ENCODE measurements at regions not wholly inside any gene's neighbourhood (a gene's known extent, or its start where the extent isn't known, plus 50 kb on each side); places are given as distances from the start of the nearest gene placed in this dataset.
"Not testable (repeated sequence)": the region's sequence is repeated elsewhere in the genome, so short reads cannot be mapped to it uniquely, and the experiment has no call there.

- DNase-seq (ENCODE audit: extremely low spot score) = no peak
- TF ChIP-seq FOXK2 (IDR thresholded peaks at IDR 0.05) = no peak
- TF ChIP-seq BHLHE40 (IDR thresholded peaks at IDR 0.05; ENCODE audit: borderline replicate concordance) = no peak
These were observed 323.0 kb downstream of the TSN start for GRCh38 chr2:122078451-122078850.

DNA sequence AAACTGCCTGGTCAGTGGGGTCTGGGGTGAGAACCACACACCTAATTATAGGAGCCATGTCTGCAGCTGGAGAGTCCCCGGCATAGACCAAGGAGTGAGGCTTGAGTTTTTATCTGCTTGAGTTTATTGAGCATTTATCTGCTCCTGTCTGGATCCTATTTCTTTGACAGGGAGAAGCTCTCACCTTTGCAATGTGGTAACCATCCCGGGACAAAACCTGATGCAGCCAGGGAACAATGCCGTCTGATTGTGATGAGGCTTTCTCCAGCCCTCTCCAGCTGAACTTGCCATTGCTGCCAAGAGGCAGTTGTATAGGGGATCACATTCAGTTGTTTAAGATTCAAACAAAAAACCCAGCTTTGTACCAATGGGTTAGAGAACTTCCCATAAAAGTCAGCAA, 324.4 kb downstream of the TSN start:
- ChIA-PET CTCF (interaction anchor here (1.0 kb wide), 1 partner anchor 12 kb away, joined by 3 read pairs; no protein-coding TSS in a partner anchor), POLR2A (no interaction called here)
- no peak for DNase-seq (ENCODE audit: extremely low spot score)
- no peak for TF ChIP-seq SP1 (IDR thresholded peaks at IDR 0.05)
- TF ChIP-seq, protein P1, sequence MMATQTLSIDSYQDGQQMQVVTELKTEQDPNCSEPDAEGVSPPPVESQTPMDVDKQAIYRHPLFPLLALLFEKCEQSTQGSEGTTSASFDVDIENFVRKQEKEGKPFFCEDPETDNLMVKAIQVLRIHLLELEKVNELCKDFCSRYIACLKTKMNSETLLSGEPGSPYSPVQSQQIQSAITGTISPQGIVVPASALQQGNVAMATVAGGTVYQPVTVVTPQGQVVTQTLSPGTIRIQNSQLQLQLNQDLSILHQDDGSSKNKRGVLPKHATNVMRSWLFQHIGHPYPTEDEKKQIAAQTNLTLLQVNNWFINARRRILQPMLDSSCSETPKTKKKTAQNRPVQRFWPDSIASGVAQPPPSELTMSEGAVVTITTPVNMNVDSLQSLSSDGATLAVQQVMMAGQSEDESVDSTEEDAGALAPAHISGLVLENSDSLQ (IDR thresholded peaks at IDR 0.05) = no peak
- no peak for TF ChIP-seq FOXK2 (IDR thresholded peaks at IDR 0.05)
- TF ChIP-seq ARNT (IDR thresholded peaks at IDR 0.05) = no peak
- TF ChIP-seq SUZ12 (IDR thresholded peaks at IDR 0.05) = no peak
- no peak for TF ChIP-seq CTBP1 (IDR thresholded peaks at IDR 0.05; ENCODE audit: borderline replicate concordance)
- no peak for TF ChIP-seq ZNF384 (IDR thresholded peaks at IDR 0.05)
- TF ChIP-seq TARDBP (IDR thresholded peaks at IDR 0.05) = no peak
- no peak for TF ChIP-seq HDGF (IDR thresholded peaks at IDR 0.05; ENCODE audit: borderline replicate concordance)
- TF ChIP-seq LEF1 (IDR thresholded peaks at IDR 0.05; ENCODE audit: borderline replicate concordance) = no peak
- no peak for TF ChIP-seq FOXM1 (IDR thresholded peaks at IDR 0.05; ENCODE audit: borderline replicate concordance)
- no peak for TF ChIP-seq NFRKB (IDR thresholded peaks at IDR 0.05)
- no peak for TF ChIP-seq FOXA1 (IDR thresholded peaks at IDR 0.05)
- TF ChIP-seq ELF4 (IDR thresholded peaks at IDR 0.05) = no peak
- TF ChIP-seq L3MBTL2 (conservative IDR thresholded peaks at IDR 0.05) = no peak
- no peak for TF ChIP-seq BHLHE40 (IDR thresholded peaks at IDR 0.05; ENCODE audit: borderline replicate concordance)

More at GRCh38 chr2:122078451-122078850, 323.0 kb downstream of the TSN start:
- ChIA-PET CTCF (no interaction called here), POLR2A (no interaction called here)

DNA sequence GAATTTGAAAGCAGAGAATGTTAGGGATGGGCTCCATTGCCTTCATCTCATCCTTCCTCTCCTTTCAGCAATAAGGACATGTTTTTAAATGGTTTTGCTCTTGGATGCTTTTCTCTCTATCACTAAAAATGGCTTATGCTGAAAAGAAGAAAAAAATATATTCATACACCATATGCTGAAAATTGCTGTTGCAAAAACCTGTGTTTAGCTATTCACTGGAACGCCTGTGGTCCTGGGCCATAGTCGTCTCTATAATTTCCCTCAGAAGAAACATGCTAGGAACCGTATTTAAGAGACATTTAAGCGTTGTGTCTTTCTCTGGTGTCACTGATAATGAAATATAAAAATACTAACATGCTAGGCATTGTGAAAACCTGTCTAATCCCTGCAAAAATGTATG, 324.9 kb downstream of the TSN start:
- ChIA-PET CTCF (interaction anchor here (1.0 kb wide), 1 partner anchor 11 kb away, joined by 3 read pairs; no protein-coding TSS in a partner anchor), POLR2A (no interaction called here)
- TF ChIP-seq ZNF384 (IDR thresholded peaks at IDR 0.05) (no peak), L3MBTL2 (conservative IDR thresholded peaks at IDR 0.05) (no peak), NFRKB (IDR thresholded peaks at IDR 0.05) (no peak), SP1 (IDR thresholded peaks at IDR 0.05) (no peak), FOXK2 (IDR thresholded peaks at IDR 0.05) (no peak), ELF4 (IDR thresholded peaks at IDR 0.05) (no peak), CTBP1 (IDR thresholded peaks at IDR 0.05; ENCODE audit: borderline replicate concordance) (no peak), HDGF (IDR thresholded peaks at IDR 0.05; ENCODE audit: borderline replicate concordance) (no peak), LEF1 (IDR thresholded peaks at IDR 0.05; ENCODE audit: borderline replicate concordance) (no peak), SUZ12 (IDR thresholded peaks at IDR 0.05) (no peak), BHLHE40 (IDR thresholded peaks at IDR 0.05; ENCODE audit: borderline replicate concordance) (no peak), FOXA1 (IDR thresholded peaks at IDR 0.05) (no peak), TARDBP (IDR thresholded peaks at IDR 0.05) (no peak)
- TF ChIP-seq, protein P1 (IDR thresholded peaks at IDR 0.05) = no peak
- no peak for DNase-seq (ENCODE audit: extremely low spot score)

DNA sequence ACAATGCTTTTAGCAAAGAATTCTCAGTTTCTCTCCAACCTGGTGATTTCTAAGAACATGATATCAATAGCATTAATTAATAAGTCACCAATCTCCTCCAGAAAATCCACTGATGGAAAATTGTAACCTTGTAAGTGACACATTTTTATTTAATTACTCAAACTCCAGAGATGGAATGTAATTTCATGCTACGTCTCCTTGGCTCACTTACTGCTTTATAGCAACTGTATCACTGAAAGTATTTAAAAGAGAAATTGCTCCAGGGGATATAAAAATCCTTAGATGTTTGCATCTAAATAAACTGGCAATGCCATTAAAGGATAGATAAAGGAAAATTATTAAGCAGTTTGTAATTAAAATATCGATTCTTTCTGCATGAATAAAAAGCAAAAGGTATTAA, 325.4 kb downstream of the TSN start:
- no peak for DNase-seq (ENCODE audit: extremely low spot score)
- TF ChIP-seq ELF4 (IDR thresholded peaks at IDR 0.05) (no peak), BHLHE40 (IDR thresholded peaks at IDR 0.05; ENCODE audit: borderline replicate concordance) (no peak), FOXM1 (IDR thresholded peaks at IDR 0.05; ENCODE audit: borderline replicate concordance) (no peak), ARNT (IDR thresholded peaks at IDR 0.05) (no peak), NFRKB (IDR thresholded peaks at IDR 0.05) (no peak), TARDBP (IDR thresholded peaks at IDR 0.05) (no peak), ZNF384 (IDR thresholded peaks at IDR 0.05) (no peak), CTBP1 (IDR thresholded peaks at IDR 0.05; ENCODE audit: borderline replicate concordance) (no peak), SUZ12 (IDR thresholded peaks at IDR 0.05) (no peak)
- ChIA-PET CTCF (interaction anchor here (1.0 kb wide), 1 partner anchor 11 kb away, joined by 3 read pairs; no protein-coding TSS in a partner anchor), POLR2A (no interaction called here)

GRCh38 chr2:122081751-122082150, 326.3 kb downstream of the TSN start:
- ChIA-PET POLR2A (no interaction called here), CTCF (no interaction called here)
- TF ChIP-seq ELF4 (IDR thresholded peaks at IDR 0.05) (no peak), CTBP1 (IDR thresholded peaks at IDR 0.05; ENCODE audit: borderline replicate concordance) (no peak), LEF1 (IDR thresholded peaks at IDR 0.05; ENCODE audit: borderline replicate concordance) (no peak), FOXM1 (IDR thresholded peaks at IDR 0.05; ENCODE audit: borderline replicate concordance) (no peak), SP1 (IDR thresholded peaks at IDR 0.05) (no peak), L3MBTL2 (conservative IDR thresholded peaks at IDR 0.05) (no peak), SUZ12 (IDR thresholded peaks at IDR 0.05) (no peak), HDGF (IDR thresholded peaks at IDR 0.05; ENCODE audit: borderline replicate concordance) (no peak), NFRKB (IDR thresholded peaks at IDR 0.05) (no peak), BHLHE40 (IDR thresholded peaks at IDR 0.05; ENCODE audit: borderline replicate concordance) (no peak), ZNF384 (IDR thresholded peaks at IDR 0.05) (no peak), ARNT (IDR thresholded peaks at IDR 0.05) (no peak)
- TF ChIP-seq, protein P1 (IDR thresholded peaks at IDR 0.05) = no peak
- DNase-seq (ENCODE audit: extremely low spot score) = no peak

DNA sequence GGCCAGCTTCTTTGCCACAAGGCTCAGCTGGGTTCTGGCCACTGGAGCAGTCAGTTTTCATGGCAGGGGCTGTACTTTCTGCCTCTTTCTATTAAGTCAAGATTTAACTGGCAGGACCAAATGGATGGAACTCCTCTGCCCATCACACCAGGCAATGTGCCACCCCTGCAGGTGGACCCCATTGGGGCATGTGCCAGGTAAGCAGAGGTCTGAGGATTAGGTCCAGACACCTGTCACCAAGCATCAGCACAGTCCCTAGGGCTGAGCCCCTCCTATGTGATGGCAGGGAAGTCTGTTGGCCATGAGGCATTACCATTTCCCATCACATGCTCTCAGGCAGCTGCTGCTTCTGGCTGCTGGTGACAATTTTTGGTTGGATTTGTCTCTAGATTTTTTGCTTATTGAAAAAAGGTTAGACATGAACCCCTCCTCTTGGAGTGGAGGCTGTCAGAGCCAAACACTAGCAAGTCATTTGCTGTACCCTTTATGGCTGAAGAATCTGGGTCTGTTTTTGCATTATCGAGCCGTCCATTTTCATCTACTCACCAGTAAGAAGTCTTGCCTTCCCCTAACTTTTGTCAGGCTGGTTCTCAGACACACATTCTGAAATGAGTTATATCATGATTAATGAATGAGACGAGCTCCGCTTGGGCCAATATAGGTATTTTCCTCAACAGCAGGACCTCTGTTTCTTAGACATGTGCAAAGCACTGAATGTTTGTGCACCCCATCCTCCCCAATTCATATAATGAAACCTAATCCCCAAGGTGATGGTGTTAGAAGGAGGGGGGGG, 328.0 kb downstream of the TSN start:
- CTCF ChIA-PET = no interaction called here
- POLR2A ChIA-PET = no interaction called here
- no peak for TF ChIP-seq FOXM1 (IDR thresholded peaks at IDR 0.05; ENCODE audit: borderline replicate concordance)
- no peak for TF ChIP-seq BHLHE40 (IDR thresholded peaks at IDR 0.05; ENCODE audit: borderline replicate concordance)
- TF ChIP-seq TARDBP (IDR thresholded peaks at IDR 0.05) = no peak
- TF ChIP-seq NFRKB (IDR thresholded peaks at IDR 0.05) = no peak
- no peak for TF ChIP-seq FOXA1 (IDR thresholded peaks at IDR 0.05)
- no peak for TF ChIP-seq FOXK2 (IDR thresholded peaks at IDR 0.05)
- no peak for TF ChIP-seq HDGF (IDR thresholded peaks at IDR 0.05; ENCODE audit: borderline replicate concordance)
- TF ChIP-seq ELF4 (IDR thresholded peaks at IDR 0.05) = no peak
- no peak for TF ChIP-seq CTBP1 (IDR thresholded peaks at IDR 0.05; ENCODE audit: borderline replicate concordance)
- TF ChIP-seq SUZ12 (IDR thresholded peaks at IDR 0.05) = no peak
- no peak for TF ChIP-seq SP1 (IDR thresholded peaks at IDR 0.05)
- TF ChIP-seq LEF1 (IDR thresholded peaks at IDR 0.05; ENCODE audit: borderline replicate concordance) = no peak
- TF ChIP-seq ARNT (IDR thresholded peaks at IDR 0.05) = no peak
- no peak for DNase-seq (ENCODE audit: extremely low spot score)

DNA sequence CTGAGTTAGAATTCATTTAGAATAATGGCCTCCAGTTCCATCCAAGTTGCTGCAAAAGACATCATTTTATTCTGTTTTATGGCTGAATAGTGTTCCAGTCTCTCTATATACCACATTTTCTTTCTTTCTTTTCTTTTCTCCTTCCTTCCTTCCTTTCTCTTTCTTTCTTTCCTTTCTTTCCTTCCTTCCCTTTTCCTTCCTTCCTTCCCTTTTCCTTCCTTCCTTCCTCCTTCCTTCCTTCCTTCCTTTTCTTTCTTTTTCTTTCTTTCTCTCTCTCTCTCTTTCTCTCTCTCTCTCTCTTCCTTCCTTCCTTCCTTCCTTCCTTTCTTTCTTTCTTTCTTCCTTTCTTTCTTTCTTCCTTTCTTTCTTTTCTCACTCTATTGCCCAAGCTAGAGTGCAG, 330.2 kb downstream of the TSN start:
- POLR2A ChIA-PET; CTCF ChIA-PET; DNase-seq (ENCODE audit: extremely low spot score): not testable (repeated sequence)

Measured in HEK293T (cell line).